ENCODE measurements at regions not wholly inside any gene's neighbourhood (a gene's known extent, or its start where the extent isn't known, plus 50 kb on each side); places are given as distances from the start of the nearest gene placed in this dataset.

- no peak overlapping the region for H3K23ac ChIP-seq (ENCODE audit: insufficient read length, low read depth, low read length)
- Mint-ChIP-seq H3K9me3 (no peaks in the 10 kb centered on the region), H3K27me3 (ENCODE audit: low read depth) (no peaks in the 10 kb centered on the region), H3K4me3 (no peak overlapping the region), H3K27ac (no peak overlapping the region), H3K36me3 (ENCODE audit: insufficient read depth in 1 of 3, low read depth in 3 of 3) (no peaks in the 10 kb centered on the region), H3K4me1 (peaks cover 7 to 14% of the 10 kb centered on the region in 2 experiments; a peak in 3 of 4 replicates)
- H2BK120ac ChIP-seq (ENCODE audit: low read depth, low read length, poor library complexity, severe bottlenecking), result no peak overlapping the region
- no peaks in the 10 kb centered on the region for H3K4me1 ChIP-seq (ENCODE audit: insufficient read depth, low read length)
- TF ChIP-seq, protein P1, sequence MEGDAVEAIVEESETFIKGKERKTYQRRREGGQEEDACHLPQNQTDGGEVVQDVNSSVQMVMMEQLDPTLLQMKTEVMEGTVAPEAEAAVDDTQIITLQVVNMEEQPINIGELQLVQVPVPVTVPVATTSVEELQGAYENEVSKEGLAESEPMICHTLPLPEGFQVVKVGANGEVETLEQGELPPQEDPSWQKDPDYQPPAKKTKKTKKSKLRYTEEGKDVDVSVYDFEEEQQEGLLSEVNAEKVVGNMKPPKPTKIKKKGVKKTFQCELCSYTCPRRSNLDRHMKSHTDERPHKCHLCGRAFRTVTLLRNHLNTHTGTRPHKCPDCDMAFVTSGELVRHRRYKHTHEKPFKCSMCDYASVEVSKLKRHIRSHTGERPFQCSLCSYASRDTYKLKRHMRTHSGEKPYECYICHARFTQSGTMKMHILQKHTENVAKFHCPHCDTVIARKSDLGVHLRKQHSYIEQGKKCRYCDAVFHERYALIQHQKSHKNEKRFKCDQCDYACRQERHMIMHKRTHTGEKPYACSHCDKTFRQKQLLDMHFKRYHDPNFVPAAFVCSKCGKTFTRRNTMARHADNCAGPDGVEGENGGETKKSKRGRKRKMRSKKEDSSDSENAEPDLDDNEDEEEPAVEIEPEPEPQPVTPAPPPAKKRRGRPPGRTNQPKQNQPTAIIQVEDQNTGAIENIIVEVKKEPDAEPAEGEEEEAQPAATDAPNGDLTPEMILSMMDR (conservative IDR thresholded peaks at IDR 0.05), result peak; percentile 48
- no peaks in the 10 kb centered on the region for H3K27me3 ChIP-seq (ENCODE audit: insufficient read depth, low read length)
- H2AK5ac ChIP-seq (ENCODE audit: insufficient read length, low read length), result no peak overlapping the region
- no peak overlapping the region for H3K9ac ChIP-seq (ENCODE audit: extremely low read depth, insufficient read length, low read length)
- H3K79me2 ChIP-seq (ENCODE audit: insufficient read depth, low read length), result no peaks in the 10 kb centered on the region
- no CpG with 5 or more reads among the region's 3 CpGs for WGBS (ENCODE audit: extremely low coverage, insufficient read length, low lambda C conversion rate)
- H2BK20ac ChIP-seq (ENCODE audit: low read depth, low read length, poor library complexity, severe bottlenecking), result no peak overlapping the region
- no peak overlapping the region for H4K8ac ChIP-seq (replicated peaks; ENCODE audit: insufficient read length, low read depth, low read length)
- no peaks in the 10 kb centered on the region for H4K20me1 ChIP-seq (ENCODE audit: control insufficient read depth, insufficient read depth, insufficient read length)
- H4K5ac ChIP-seq (ENCODE audit: insufficient read length, low read depth, low read length), result no peak overlapping the region
- no peak overlapping the region for H2BK5ac ChIP-seq (ENCODE audit: insufficient read length, low read length)
- no peaks in the 10 kb centered on the region for H3K23me2 ChIP-seq (ENCODE audit: insufficient read length, low read depth, low read length, poor library complexity, severe bottlenecking)
- no peak overlapping the region for H3K18ac ChIP-seq (ENCODE audit: insufficient read length, low read depth, low read length)
- H3K14ac ChIP-seq (ENCODE audit: insufficient read depth, low read length), result no peak overlapping the region
- H3T11ph ChIP-seq (ENCODE audit: low read length), result no peak overlapping the region
- H3K79me1 ChIP-seq (ENCODE audit: insufficient read depth, low read depth, low read length, poor library complexity, severe bottlenecking), result no peaks in the 10 kb centered on the region
- H2BK15ac ChIP-seq (ENCODE audit: low read depth, low read length), result no peak overlapping the region
- no peaks in the 10 kb centered on the region for H3K9me3 ChIP-seq (ENCODE audit: control insufficient read depth, low read depth, low read length)
- H3K27ac ChIP-seq (ENCODE audit: insufficient read length, low read depth, low read length), result no peak overlapping the region
- H3K56ac ChIP-seq (ENCODE audit: insufficient read length, low read depth, low read length), result no peak overlapping the region
- no peak overlapping the region for H4K91ac ChIP-seq (ENCODE audit: insufficient read length, low read depth, low read length)
- no peak overlapping the region for H2BK12ac ChIP-seq (ENCODE audit: insufficient read length, low read depth, low read length)
- no peak overlapping the region for H3K4ac ChIP-seq (ENCODE audit: low read depth, low read length)
- H2AFZ ChIP-seq (ENCODE audit: low read length), result no peak overlapping the region
- DNase-seq, result no peak
- no peak overlapping the region for H3K4me2 ChIP-seq (ENCODE audit: insufficient read depth, insufficient read length, low read length)
These were observed 234.7 kb downstream of the TTC32 start for GRCh38 chr2:19667085-19667484.

Data from H9 (cell line).